DND-41 (cell line): ENCODE measurements at regions not wholly inside any gene's neighbourhood (a gene's known extent, or its start where the extent isn't known, plus 50 kb on each side); places are given as distances from the start of the nearest gene placed in this dataset.

Experiments used
- ATAC-seq: fragments of 200-7000 bp; cut with Tn5 transposase; 3 replicates; pipeline ENCODE4 v1.9.1; 2021; ENCODE audit warnings: low read depth; ENCODE audit not compliant: insufficient read depth
- DNase-seq: peaks from one replicate; pipeline ENCODE4 v3.0.0-alpha.2; 2020
- H2AFZ ChIP-seq: 2 replicates; pipeline ENCODE4 v1.6.0; 2012; ENCODE audit warnings: low read depth, low read length
- H3K27ac ChIP-seq: 2 replicates; pipeline ENCODE4 v1.5.1; 2012; ENCODE audit warnings: low read length, inconsistent platforms
- H3K27me3 ChIP-seq: fragments of 200-600 bp; sonication (generic); 2 replicates; pipeline ENCODE4 v1.6.0; 2012; ENCODE audit warnings: low read length, mild to moderate bottlenecking, inconsistent platforms; ENCODE audit not compliant: insufficient read depth, poor library complexity
- H3K36me3 ChIP-seq: 2 replicates; pipeline ENCODE4 v1.5.1; 2012; ENCODE audit warnings: low read length, inconsistent platforms; ENCODE audit not compliant: insufficient read depth
- H3K4me1 ChIP-seq: 2 replicates; pipeline ENCODE4 v1.5.1; 2012; ENCODE audit warnings: mild to moderate bottlenecking, low read length; ENCODE audit not compliant: insufficient read depth
- H3K4me2 ChIP-seq: 2 replicates; pipeline ENCODE4 v1.6.0; 2012; ENCODE audit warnings: mild to moderate bottlenecking, moderate library complexity, low read length, inconsistent platforms; ENCODE audit not compliant: insufficient read depth
- H3K4me3 ChIP-seq, 2 experiments: fragments of 200-600 bp in 1 of 2; shearing (Covaris generic) in 1 of 2; 2 replicates each; pipeline ENCODE4 v1.5.1; 2012 to 2016; ENCODE audit warnings: inconsistent platforms in 2 of 2, low read length in 2 of 2, mild to moderate bottlenecking in 2 of 2, low read depth in 1 of 2, moderate library complexity in 1 of 2
- H3K79me2 ChIP-seq: 2 replicates; pipeline ENCODE4 v1.6.0; 2012; ENCODE audit warnings: low read length, inconsistent platforms; ENCODE audit not compliant: insufficient read depth
- H3K9ac ChIP-seq: 2 replicates; pipeline ENCODE4 v1.6.0; 2012; ENCODE audit warnings: low read depth, mild to moderate bottlenecking, inconsistent platforms, low read length, moderate library complexity
- H3K9me3 ChIP-seq: 2 replicates; pipeline ENCODE4 v1.5.1; 2012; ENCODE audit warnings: low read length, moderate library complexity, mild to moderate bottlenecking, inconsistent platforms; ENCODE audit not compliant: insufficient read depth, severe bottlenecking
- H4K20me1 ChIP-seq: 2 replicates; pipeline ENCODE4 v1.6.0; 2012; ENCODE audit warnings: low read length; ENCODE audit not compliant: insufficient read depth
- EZH2 ChIP-seq: IDR thresholded peaks from 3 replicates; pipeline ENCODE4 v1.6.1; 2012; ENCODE audit warnings: borderline replicate concordance, low read depth, mild to moderate bottlenecking, moderate library complexity, low read length, inconsistent platforms; ENCODE audit not compliant: severe bottlenecking
- TF ChIP-seq, protein P1 (sequence below): IDR thresholded peaks from 2 replicates; pipeline ENCODE4 v1.5.1; 2012; ENCODE audit warnings: borderline replicate concordance, low read length, moderate library complexity, mild to moderate bottlenecking; ENCODE audit not compliant: poor library complexity, severe bottlenecking; ENCODE audit errors: extremely low read depth

DNA sequence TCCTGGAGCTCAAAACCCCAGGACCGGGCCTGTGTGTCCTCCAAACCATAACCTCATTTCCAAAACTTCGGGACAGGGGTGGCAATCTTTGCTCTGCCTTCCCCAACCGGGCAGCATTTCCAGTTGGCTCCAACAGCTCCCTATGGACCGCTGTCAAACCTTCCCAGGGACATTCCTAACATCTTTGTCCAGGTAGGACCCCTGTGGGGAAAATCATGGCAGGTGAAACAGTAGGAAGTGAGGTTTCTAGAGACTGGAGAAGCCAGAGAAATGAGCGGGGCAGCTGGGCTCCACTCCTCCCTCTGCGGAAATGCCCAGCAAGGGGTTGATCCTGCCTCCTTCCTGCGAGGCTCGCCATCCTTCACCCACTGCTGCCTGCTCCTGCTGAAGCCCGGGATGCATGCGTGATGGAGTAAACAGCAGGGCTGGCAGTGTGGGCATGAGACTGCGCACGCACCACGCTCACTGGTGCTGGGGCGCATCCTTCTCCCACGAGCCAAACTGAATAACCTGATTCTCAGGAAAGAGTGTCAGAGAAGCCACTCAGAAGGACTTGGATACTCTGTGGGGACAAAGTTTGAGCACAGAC is 136.4 kb downstream of the BUD13 start:
- no peak overlapping the region for H3K9ac ChIP-seq
- no peak for ATAC-seq
- no peaks in the 10 kb centered on the region for H3K36me3 ChIP-seq

DNA sequence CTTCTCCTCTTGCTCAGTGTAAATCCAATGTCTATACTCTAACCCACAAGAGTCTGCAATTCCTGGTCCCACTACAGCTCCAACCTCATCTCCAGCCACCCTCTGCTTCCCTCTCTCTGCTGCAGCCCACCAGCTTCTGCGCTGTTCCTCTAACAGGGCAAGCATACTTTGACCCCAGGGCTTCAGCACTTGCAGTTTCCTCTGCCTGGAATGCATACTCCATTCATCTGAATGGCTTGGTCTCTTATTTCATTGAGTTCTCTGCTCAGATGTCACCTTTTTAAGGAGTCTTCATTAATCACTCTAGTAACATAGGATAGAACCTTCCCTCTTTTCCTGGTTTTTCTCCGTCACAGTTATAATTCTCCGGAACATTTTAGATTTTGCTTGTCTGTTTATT is 141.6 kb downstream of the BUD13 start:
- H2AFZ ChIP-seq = no peak overlapping the region
- H3K4me2 ChIP-seq = no peak overlapping the region
- H3K4me1 ChIP-seq = no peaks in the 10 kb centered on the region
- H3K36me3 ChIP-seq = no peaks in the 10 kb centered on the region
- no peaks in the 10 kb centered on the region; the same call in 1 of the 2 replicates for H4K20me1 ChIP-seq
- no peaks in the 10 kb centered on the region for H3K79me2 ChIP-seq
- H3K27me3 ChIP-seq = peaks cover 8% of the 10 kb centered on the region
- ATAC-seq (no peak), DNase-seq (no peak)
- H3K9me3 ChIP-seq = no peaks in the 10 kb centered on the region
- TF ChIP-seq EZH2 = no peak
- TF ChIP-seq, protein P1, sequence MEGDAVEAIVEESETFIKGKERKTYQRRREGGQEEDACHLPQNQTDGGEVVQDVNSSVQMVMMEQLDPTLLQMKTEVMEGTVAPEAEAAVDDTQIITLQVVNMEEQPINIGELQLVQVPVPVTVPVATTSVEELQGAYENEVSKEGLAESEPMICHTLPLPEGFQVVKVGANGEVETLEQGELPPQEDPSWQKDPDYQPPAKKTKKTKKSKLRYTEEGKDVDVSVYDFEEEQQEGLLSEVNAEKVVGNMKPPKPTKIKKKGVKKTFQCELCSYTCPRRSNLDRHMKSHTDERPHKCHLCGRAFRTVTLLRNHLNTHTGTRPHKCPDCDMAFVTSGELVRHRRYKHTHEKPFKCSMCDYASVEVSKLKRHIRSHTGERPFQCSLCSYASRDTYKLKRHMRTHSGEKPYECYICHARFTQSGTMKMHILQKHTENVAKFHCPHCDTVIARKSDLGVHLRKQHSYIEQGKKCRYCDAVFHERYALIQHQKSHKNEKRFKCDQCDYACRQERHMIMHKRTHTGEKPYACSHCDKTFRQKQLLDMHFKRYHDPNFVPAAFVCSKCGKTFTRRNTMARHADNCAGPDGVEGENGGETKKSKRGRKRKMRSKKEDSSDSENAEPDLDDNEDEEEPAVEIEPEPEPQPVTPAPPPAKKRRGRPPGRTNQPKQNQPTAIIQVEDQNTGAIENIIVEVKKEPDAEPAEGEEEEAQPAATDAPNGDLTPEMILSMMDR = no peak
- no peak overlapping the region for H3K4me3 ChIP-seq
- no peak overlapping the region for H3K27ac ChIP-seq
- no peak overlapping the region for H3K9ac ChIP-seq

More for the DNA sequence above, 136.4 kb downstream of the BUD13 start:
- TF ChIP-seq, protein P1 = no peak
- no peak for TF ChIP-seq EZH2
- Histone ChIP-seq H3K4me3 (no peak overlapping the region), H3K27me3 (peaks cover 5% of the 10 kb centered on the region), H2AFZ (no peak overlapping the region), H3K4me1 (no peaks in the 10 kb centered on the region), H3K79me2 (no peaks in the 10 kb centered on the region), H3K9me3 (no peaks in the 10 kb centered on the region), H4K20me1 (no peaks in the 10 kb centered on the region; the same call in 1 of the 2 replicates), H3K27ac (no peak overlapping the region), H3K4me2 (no peak overlapping the region)
- no peak for DNase-seq

DNA sequence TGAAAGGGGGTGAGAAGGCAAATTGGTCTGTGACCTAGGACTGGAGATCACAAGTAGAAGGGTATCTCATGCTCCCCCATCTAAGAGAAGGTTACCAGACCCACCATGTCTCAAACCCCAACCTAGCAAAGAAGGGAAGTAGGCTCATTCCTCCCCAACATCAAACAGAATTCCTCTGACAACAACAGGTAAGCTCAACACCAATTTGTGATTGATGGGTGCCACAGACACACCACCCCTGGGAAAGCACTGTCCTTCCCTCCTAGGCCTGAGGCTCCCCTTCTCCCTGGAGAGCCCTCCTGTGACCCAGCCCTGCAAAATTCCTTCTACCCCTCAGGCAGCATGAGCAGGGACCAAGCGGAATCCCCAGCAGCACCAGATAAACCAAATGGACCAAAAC is 154.3 kb downstream of the BUD13 start:
- no peak for TF ChIP-seq EZH2
- TF ChIP-seq, protein P1 = no peak
- Histone ChIP-seq H3K9me3 (no peaks in the 10 kb centered on the region), H3K79me2 (no peaks in the 10 kb centered on the region), H3K36me3 (no peaks in the 10 kb centered on the region), H3K27ac (no peak overlapping the region), H2AFZ (no peak overlapping the region; the same call in 1 of the 2 replicates), H3K27me3 (peaks cover 7% of the 10 kb centered on the region), H3K4me1 (no peaks in the 10 kb centered on the region), H3K9ac (no peak overlapping the region), H3K4me3 (no peak overlapping the region), H3K4me2 (no peak overlapping the region), H4K20me1 (no peaks in the 10 kb centered on the region)
- DNase-seq (no peak), ATAC-seq (no peak)
